ELF-1 (cell line): ENCODE measurements at regions not wholly inside any gene's neighbourhood (a gene's known extent, or its start where the extent isn't known, plus 50 kb on each side); places are given as distances from the start of the nearest gene placed in this dataset.
A peak's percentile ranks its signal among the peaks of the same experiment; 100 is the strongest.
"Not testable (repeated sequence)": the region's sequence is repeated elsewhere in the genome, so short reads cannot be mapped to it uniquely, and the experiment has no call there.

ENCODE experiments used
- DNase-seq: peaks from one replicate; pipeline ENCODE4 v3.0.0-alpha.2; 2016; ENCODE audit warnings: low read depth, low spot score

DNA sequence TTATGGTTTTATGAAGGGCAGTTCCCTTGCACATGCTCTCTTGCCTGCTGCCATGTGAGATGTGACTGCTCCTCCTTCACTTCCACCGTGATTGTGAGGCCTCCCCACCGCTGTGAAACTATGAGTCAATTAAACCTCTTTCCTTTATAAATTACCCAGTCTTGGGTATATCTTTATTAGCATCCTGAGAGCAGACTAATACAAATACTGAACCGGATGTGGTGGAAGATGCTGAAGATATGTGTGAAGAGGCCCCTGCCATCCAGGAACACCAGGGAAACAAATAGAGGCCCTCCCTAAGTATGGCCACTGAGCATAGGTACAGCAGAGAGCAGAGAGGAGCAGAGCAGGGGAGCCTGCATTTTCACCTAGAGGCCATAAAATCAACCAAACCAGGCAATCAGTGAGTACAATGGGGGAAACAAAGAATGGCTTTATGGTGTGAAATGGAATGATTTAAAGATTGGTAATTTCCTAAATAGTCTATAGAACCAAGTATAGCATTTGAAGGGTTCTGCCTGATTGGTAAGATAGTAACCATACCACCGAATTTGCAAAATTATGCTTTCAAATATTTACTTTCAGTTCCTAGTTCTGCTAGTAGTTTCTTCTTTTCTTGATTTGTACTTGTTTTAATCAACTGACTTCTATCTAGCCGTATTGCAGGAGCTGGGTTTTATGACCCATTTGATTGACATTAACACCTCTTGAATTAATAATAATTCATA is 421.6 kb downstream of the IRX1 start:
- DNase-seq = no peak

DNA sequence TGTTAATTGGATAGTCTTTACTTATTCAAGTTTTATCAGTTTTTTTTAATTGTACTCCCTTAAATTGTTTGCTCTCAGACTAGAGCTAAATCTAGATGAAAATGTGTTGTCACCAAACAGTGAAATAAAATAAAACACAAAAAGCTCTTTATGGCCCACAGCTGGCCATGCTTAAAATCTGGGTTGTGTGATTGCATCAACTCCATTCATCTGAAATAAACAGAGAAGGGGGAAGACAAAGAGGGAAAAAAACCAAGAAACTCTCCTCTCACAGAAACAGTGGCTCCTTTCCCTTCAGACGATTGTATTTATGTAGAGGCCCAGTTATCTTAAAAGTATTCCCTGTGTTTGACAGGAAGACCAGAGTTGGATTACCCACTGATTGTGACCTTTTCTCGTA is 422.4 kb downstream of the IRX1 start:
- no peak for DNase-seq

DNA sequence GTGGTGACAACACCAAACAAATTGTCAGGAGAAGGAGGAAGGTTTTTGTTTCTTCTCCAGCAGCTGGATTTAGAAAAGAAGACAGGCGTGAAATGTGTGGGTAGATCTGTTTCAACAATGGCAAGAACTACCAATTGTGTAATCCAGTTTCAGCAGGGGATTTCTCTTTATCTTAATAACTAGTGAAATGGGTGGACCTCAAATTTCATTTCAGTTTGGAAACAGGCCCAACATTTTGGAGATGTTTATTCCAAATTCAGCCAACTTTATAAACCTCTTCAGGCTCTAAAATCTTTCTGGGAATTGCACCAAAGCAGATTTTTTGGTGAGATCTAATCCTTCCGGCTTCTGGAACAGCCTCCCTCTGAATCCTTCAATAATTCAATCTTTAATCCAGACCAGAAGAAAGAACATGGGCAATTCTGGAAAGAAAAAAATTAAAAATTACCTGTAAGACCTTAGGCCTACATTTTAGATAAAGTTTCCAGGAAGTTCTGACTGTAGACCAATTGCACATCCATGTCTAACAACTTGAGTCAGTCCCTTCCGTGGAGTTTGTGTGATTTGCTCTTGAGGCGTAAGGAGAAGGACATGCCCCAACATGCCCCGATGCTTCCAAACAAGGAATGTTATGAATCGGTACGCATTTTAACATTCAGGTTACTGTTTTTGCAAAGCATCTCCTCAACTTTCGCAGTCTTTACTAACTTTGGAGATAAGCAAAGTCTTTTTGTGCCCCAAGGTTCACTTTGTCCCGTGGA is 423.6 kb downstream of the IRX1 start:
- DNase-seq = no peak

DNA sequence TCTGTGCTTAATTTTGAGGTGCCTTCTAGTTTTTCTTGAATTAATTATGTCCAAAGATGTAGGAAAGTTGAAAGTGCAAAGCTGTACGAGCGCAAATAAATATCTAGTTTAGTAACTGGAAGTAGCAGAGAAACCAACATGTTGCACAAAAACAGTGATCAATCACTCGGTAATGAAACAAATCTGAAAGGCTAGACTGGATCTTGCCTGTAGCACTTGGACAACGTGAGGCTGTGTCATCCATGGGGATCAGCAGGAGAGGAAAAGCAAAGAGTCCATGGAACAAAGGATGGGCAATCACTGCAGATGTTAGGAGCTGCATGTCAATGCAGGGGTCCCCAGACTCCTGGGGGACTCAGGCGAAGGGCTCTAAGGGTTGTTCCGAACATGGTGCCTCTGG is 424.2 kb downstream of the IRX1 start:
- DNase-seq = no peak

DNA sequence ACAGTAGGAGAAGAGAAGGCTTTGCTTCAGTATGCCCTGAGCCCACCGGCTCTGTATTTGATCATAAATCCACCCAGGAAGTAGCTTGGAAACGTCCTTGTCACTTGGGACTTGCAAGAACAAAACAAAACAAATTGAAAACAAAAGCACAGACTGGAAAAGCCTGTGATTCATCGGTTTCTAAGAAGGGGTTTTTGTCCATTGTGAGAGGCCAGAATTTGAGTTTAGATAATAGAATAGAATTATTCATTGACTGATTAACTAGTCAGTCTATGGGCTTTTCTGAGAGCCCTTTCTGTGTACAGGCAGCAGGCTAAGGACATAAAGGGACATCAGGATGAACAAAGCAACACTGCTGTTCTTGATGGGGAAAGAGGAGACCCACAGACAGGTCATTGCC is 424.8 kb downstream of the IRX1 start:
- DNase-seq = no peak

DNA sequence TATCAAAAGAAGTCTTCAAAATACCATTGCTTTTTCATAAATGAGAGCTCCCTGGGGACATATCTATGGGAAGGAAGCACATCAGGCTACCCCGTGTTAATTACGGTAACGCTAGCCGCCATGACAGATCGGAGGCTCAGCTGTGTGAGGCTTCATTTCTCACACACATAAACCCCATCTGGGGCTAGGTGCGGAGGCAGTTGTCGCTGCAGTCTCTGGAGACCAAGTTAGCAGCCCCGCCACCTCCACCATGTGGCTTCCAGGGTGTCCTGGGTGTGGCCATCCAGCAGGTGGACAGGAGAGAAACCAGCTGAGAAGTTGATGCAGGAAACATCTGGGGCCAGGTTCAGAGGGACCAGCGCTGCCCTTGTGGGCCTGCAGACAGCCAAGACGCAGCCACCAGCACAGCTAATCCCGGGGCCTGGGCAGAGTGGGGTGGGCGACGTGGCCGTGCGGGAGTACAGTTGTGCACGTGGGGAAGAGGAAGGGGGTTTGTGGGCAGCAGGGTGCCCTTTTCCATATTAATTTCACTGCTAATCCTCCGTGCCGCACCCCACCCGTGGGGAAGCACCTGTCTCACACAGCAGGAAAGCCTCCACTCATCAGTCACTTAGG is 426.5 kb downstream of the IRX1 start:
- DNase-seq = no peak

DNA sequence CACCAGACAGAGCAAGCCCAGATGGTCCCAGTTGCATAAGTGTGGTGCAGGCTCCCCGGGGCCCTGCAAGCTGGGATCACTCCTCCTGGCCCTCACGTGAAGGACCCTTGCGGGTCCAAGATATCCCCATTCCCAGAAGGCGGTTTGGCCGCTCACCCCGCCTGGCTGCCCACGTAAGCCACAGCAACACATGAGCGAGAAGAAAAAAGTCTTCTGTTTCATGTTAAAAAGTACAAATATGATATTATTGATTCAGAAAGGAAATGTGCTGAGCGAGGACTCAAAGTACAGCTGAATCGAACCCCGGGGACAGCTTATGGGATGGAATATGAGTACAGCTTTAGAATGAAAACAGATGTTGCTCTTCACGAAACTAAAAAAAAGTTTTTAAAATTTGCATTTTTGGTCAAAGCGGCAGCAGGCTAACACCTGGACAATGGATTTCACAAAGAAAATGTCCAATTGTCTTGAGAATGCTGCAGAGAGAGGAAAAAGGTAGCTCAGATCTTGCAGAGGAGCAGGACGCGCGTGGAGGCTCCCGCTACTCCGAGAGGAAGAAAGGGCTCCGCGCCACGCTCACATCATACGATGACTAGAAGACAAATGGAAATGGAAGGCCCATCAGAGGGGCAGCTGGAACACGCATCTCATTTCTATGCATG is 427.6 kb downstream of the IRX1 start:
- DNase-seq = no peak

DNA sequence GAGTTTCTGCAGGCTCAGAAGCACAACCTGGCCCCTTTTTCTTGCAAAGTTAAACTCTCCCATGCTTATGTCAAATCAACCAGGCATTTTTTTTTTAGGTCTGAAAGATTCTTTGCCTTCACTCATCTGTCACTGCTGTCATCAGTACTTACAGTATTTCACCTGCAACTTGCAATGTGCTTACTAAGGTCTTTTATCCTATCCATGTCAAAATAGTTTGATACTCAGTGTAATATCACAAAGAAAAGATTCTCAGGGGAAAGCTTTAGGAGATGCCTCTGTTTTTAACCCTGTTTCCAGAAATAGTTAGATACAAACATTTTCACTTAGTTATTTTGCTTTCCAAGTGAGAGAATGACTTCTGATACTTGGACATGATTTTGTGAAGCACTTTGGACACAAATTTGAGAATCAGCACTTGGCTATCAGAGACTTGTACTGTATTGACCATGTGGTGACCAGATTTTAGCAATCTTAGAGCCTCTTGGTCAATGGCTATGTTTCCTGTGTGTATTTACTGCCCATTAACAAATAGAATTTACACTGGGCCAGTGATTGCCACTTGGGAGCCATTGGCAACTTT is 428.2 kb downstream of the IRX1 start:
- no peak for DNase-seq

DNA sequence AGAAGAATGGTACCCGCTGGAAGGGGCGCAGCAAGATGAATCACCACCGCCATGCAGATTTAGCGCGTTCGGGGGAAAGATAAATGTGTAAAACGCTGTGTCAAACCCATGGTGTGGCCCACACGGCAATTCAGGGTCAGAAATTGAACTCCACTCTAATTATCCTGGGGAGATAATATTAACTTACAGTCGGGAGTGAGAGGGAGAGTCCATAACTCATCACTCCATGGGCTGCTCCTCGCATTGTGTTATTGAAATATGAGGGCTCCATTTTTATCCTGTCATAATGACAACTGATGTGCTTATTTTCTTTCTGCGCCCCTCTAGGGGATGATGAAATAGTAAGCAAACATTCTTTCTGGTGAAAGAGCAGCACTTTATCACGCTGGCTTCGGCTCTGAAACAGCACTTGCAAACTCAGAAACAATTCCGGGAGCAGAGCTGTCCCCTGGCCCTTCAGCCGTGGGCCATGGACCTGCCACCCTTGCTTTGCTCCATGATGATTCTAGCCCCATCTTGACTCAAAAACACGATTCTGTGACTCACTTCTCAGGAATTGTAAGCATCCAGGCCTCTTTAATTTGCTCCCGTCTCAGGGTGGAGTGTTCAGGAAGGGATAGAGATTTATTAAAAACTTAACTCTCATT is 431.6 kb downstream of the IRX1 start:
- DNase-seq = no peak

DNA sequence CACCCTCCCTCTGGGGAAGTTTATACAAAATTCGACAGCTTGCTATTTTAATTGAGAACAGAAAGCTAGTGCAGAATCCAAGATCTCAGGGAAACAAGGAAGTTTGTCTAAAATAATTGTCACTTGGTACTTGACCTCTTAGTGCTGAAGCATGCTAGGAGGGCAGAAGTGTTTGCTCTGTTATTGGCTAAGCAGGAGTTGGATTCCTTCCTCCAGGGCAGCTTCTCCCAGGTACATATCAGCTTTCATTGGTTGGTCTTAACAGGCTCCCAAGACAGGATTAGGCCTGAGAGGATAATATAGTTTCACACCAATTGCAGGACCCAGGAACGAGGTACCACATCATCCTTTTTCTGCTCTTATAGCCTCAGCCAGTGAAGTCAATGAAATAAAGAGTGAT is 432.8 kb downstream of the IRX1 start:
- no peak for DNase-seq

DNA sequence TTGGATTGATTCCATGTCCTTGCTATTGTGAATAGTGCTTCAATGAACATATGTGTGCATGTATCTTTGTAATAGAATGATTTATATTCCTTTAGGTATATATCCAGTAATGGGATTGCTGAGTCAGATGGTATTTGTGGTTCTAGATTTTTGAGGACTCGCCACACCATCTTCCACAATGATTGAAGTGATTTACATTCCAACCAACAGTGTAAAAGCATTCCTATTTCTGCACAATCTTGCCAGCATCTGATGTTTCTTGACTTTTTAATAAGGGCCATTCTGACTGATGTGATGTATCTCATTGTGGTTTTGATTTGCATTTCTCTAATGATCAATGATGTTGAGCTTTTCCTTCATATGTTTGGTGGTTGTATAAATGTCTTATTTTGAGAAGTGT is 437.9 kb downstream of the IRX1 start:
- DNase-seq = not testable (repeated sequence)

DNA sequence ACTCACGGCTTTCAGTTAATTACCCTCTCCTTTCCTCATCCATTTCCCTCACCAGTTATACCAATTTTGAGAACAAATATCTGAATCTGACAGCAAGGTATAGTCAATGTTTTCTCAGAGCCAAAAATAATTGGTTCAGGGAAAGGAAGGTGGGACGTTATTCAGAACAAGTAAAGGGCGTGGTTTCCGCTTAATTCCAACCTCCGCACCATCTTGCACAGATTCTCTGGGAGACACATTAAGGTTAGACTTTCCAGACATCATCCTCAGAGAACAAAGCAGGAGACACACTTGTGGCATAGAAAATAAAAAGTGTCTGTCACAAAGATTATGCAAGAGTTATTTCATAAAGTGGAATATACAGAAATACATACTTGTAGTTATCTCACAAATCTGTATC is 441.2 kb downstream of the IRX1 start:
- no peak for DNase-seq

DNA sequence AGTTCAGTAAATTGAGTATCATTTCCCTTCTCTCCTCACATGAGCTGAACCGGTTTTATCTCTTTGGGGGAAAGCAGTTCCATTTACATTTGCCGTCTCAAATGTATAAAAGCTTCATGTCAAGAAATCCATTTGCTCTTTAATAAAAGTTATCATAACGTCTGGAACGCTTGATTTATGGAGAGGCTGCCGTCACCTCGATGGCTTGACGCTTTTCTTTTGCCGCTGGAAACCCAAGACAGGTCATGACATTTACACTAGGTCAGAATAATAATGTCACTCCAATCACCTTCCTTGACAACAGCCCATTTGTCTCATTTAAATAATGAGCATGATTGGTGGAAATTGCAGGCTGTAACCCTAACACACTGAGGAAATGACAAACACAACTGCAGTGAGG is 443.4 kb downstream of the IRX1 start:
- DNase-seq = no peak

DNA sequence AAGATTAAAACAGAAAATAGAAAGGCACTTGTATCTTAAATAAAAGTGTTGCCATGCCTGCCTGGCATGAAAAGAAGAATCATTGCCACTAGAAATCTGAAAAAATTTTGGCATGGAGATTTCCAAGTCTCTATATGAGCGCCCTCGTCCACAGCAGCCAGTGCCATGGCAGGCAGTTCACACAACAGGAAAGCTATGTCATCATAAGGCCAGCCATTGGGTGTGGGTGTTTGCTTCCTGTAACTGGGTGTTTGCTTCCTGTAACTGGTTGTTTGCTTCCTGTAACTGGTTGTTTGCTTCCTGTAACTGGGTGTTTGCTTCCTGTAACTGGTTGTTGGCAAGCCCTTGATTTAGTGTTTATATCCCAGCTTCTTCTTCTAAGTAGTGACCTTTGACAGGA is 446.7 kb downstream of the IRX1 start:
- DNase-seq = no peak

DNA sequence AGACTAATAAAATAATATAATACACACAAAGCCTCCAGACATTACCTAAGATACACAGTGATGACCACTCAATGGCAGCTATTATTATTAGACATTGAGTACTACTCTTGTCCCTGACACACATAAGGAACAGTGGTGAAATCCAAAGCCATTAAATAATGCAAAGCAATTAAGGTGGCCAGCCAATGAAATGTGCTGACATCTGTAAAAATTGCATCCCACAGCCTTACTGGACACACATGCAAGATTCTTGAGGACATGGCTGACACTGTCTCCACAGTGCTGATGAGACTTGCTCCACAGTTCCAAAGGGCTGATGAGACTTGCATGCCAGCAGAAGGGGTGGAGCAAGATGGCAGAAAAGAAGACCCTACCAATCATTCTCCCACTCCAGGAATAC is 447.5 kb downstream of the IRX1 start:
- no peak for DNase-seq

DNA sequence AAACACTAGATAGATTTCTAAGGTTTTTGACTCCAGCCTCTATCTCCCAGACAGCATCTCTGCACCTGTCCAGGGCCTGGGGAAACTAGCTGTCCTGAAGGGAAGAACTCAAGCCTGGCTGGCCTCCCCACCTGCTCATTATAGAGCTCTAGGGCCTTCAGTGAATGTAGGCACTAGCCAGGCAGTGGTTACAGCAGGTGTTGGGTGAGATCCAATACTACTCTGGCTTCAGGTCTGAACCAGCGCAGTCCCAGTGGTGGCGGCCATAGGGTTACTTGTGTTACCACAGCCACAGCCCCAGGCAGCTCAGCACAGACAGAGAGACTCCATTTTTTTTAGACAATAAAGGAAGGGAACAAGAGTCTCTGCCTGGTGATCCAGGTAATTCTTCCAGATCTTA is 449.2 kb downstream of the IRX1 start:
- no peak for DNase-seq

DNA sequence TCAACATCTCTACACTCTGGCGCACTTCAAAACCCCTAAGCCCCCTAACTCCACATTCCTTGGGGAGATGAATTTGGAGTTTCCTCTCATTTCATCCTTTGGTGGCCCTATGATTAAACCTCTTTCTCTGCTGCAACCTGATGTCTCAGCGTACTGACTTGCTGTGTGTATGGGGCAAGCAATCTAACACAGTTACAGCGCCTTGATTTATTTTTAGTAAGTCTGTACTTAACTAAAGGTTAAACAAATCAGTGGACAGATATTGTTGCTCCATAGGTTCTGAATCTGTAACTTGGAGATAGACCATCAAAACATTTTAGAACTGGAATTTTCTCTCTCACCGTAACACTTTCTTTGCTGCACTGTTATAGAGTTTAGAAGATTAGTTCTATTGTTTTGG is 452.8 kb downstream of the IRX1 start:
- no peak for DNase-seq

DNA sequence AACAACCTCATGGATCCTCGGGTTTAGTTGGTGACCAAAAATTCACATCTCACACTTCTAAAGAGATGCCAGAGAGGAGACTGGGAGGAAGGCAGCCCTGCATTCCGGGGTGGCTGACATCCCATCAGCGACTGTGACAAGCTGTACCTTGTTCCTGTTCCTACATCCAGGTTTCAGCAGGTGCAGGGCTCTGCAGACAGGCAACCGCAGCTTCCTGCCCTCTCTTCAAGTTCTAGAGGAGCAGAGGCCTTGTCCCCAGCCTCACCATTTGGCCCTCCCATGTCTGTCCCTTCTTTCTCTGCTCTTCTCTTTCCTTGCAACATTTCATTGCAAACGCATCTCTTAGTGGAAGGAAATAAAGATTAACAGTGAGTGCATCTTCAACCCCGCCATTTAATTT is 454.6 kb downstream of the IRX1 start:
- no peak for DNase-seq

DNA sequence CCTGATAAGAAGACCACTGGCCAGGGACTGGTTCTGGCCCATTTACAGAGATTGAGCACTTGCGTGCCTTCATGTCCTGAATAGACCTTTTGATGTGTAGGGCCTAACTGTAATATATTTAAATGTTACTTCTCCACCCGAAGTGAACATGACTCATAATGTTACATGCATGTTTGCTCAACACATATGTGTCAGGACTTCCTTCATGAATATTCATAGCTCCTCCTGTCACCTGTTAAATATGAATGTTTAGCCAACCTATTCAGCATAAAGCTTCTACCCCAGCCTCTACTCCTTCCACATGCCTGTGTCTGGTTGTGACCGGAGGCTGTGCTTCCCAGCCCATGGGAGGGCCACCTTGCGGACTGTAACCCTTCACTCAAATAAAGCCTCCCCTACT is 457.5 kb downstream of the IRX1 start:
- no peak for DNase-seq

DNA sequence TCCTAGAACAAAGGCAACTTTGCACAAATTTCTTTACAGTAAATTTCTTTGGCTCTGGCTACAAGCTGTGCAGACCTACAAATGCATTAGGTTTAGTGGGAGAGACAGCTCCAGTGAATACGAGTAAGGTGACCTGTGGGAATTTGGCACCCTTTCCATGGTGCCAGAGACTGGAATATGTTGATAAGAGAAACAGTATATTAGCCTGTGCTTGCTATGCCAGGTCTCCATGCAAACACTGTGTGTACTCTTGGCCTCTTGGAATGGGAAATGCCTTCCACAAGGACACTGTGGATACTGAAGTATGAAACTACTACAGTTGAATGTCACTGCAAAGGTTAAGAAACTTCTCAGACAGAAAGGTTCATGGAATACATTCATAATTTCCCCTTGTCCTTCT is 458.5 kb downstream of the IRX1 start:
- DNase-seq = no peak

DNA sequence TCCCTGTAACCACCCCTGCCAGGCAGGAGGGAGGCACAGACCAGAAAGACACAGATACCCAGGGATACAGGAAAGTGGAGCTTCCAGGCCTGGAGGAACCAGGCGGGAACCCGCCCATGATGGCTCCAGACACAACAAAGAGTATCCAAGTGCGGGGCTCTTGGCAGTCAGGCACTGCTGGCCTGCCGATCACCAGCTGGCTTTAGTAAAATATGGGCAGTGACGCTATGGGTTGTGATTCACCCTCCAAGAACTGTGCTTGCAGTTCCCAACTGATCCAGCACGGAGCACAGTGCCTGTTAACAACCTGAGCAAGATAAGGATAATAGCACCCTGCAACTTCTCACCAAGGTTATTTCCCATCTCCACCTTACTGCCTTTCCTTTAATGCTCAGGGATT is 463.3 kb downstream of the IRX1 start:
- DNase-seq = peak; percentile 18
